ENCODE measurements at regions not wholly inside any gene's neighbourhood (a gene's known extent, or its start where the extent isn't known, plus 50 kb on each side); places are given as distances from the start of the nearest gene placed in this dataset.

DNA sequence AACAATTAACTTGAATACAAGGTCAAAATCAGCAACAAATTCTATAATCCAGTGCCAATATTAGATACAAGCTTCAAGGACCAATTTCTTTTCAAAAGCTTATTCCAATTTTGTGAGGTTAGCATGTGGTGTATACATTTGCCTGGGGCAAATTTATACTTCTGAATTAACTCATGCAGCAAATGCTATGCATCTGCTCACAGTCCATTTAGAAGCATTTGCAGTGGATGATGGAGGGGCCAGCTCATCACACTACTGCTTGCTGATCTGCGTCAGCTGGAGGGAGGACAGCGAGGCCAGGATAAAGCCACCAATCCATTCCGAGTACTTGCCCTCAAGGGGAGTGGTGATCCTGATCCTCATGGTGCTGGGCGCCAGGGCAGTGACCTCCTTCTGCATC, 474.3 kb upstream of the KIF2A start:
- DNase-seq, result no peak

DNA sequence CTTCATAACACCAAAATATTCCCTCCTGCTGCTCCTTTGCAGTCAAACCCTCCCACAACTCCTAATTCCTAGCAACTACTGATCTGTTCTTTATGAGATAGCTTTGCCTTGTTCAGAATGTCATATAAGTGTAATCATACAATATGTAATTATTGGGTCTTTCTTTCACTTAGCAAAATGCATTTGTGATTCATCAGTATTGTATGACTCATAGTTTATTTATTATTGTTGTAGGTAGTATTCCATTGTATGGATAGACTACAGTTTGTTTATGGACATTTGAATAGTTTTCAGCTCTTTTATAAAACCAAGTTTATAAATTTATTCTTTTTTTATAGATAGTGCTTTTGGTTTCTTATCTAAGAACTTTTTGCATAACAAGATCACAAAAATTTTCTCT, 468.2 kb upstream of the KIF2A start:
- DNase-seq, result no peak

DNA sequence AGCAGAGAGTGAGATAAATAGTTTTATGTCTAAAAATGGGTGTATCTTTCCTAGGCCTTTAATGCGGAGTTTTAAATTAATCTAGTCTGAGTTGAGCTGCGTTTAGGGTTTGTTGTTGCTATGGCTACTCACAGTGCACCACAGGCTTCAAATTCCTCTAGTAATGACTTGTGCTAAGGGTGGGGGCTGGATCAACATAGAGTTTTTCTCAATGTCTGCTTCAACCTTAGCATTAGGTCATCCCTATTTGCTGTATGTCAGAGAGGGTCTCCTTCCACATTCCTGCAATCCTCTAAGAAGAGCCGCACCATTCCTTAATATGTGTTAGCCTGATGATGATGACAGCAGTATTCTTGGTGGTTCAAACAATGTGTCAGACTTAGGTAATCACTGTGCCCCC, 465.6 kb upstream of the KIF2A start:
- DNase-seq, result no peak

DNA sequence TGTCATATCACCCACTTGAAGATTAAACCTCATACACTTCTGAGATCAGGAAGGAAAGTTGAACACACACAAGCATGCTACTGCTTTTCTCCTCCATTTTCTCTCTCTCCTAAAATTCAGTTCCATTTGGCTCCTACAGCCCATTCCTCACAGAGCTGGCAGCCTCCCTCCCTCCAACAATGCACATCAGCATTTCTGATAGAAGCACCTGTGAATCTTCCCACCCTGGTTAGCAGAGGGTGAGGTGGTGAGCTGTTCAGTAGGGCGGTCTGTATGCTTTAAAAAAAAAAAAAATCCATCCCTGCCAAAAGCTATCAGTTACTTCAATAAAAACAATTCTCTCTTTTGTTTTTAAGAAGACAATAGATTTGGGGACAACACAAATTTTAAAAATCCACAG, 463.2 kb upstream of the KIF2A start:
- DNase-seq, result no peak

DNA sequence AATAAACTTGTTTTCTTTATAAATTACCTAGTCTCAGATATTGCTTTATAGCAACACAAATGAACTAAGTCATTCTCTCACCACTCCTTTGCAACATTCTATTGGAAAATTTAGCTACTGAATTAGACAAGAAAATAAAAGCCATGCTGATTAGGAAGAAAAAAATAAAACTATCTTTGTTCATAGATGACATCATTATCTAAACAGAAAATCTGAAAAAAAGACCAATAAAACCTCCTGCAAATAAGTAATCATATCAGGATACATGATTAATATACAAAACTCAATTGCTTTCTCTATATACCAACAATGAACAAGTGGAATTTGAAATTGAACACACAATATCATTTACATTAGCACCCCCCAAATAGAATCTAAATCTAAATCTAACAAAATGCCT, 455.3 kb upstream of the KIF2A start:
- no peak for DNase-seq

DNA sequence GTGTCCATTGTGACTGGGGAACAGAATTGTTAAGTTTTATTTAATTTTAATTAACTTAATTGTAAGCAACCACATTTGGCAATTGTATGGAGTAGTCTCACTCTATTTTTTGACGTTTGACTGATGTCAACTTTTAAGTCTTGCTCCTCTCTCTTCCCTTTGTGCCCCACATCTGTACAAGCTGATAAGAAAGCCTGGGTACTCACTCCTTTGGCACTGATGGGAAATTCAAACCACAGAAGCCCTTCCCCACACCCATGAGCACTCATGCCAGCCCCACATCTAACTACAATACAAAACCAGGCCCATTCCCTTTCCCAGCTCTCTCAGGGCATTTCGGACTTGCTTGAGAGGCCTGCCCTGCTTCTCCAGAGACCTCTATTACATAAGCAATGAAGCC, 451.5 kb upstream of the KIF2A start:
- no peak for DNase-seq

DNA sequence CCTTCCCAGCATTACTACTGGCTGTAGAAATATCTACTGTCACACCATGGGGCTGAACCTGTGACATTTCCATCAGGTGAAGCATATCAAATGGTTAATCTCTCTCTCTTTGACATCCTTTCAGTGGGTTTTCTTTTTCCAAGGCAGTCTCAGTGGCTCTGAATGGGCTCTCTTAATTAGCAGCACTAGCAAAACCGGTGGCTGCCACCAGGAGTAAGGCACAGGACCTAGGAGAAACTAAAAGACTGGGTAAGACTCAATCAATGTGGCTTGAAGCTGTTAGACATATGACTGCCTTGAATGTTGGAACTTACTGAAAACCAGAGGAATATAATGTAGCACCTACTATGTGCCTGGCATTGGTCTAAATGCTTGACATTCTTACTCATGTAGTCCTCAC, 445.0 kb upstream of the KIF2A start:
- DNase-seq, result no peak

DNA sequence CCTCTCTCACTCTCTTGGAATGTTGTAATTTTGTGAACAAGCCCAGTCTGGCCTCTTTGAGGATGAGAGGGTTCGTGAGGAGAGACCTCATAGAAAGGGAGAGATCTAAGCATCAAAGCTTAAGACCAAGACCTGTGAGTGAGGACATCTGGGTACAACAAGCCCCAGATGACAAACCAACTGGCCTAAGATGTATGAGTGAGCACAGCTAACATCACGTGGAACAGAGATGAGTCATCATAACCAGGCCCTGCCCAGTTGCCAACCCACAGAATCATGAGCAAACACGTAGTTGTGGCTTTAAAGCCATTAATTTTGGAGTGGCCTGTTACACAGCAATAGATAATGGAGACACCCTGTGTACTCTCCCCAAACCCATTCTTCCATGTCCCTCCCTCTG, 439.1 kb upstream of the KIF2A start:
- no peak for DNase-seq

DNA sequence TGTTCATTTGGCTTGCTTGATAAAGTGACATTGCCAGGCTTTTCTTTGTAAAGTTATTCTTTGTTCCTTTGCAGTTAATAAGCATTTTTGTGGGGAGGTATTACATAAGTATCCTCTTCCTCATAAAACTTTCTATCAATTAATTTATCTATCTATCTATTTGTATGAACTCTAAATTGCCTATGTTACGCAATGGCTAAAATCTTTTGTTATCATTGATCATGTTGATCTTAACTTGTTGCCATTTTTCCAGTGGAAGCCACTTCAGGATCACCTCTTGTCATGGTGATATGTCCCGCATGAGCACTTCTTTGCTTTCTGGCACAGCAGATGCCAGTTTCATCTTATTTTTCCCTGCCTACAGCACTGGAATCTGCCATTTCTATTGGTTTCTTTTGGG, 436.7 kb upstream of the KIF2A start:
- no peak for DNase-seq

DNA sequence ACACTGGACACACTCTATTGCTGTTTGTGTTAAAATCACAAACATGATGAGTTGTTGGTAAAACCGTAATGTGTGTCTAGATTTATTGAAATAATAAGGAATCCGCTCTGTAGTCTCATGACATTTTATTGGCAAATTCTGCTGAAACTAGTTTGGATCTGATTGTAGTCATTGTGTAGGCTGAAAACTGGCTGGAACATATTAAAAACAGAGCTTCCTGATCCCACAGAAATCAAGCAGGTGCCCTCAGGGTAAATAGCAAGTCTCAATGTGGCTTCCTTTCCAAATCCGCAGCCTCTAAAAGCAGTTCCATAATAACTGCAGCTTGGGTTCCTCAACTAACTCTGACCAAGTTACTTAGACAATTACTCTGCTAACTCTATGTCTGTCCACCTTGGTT, 427.5 kb upstream of the KIF2A start:
- no peak for DNase-seq

DNA sequence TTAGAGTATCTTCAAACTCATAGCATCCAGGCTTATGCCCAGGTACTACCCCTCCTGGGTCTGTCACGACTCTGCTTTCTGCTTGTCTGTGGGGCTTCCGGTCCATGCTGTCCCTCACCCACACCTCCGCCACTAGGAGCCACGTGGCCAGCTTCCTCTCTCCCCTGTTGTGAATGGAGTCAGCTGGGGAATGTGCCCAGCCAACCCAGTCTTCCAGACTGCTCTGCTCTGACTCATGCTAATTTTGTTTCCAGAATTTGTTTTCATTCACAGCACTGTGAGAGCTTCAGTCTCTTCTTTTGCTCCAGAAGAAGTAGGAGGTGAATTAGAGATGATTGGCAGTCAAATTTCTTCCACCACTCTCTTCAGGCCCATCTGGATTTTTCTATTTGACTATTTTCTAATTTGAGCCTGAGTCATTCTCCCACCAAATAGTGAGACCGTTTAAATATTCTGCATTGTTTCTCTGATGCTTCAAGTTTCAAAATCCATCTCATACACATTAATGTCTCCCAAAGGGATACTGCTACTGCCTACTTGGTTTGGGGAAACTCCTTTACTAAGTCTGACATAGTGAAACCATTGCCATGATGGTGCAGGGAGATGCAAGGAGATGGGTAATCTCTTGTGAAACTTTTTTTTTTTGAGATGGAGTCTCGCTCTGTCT, 424.1 kb upstream of the KIF2A start:
- no peak for DNase-seq

DNA sequence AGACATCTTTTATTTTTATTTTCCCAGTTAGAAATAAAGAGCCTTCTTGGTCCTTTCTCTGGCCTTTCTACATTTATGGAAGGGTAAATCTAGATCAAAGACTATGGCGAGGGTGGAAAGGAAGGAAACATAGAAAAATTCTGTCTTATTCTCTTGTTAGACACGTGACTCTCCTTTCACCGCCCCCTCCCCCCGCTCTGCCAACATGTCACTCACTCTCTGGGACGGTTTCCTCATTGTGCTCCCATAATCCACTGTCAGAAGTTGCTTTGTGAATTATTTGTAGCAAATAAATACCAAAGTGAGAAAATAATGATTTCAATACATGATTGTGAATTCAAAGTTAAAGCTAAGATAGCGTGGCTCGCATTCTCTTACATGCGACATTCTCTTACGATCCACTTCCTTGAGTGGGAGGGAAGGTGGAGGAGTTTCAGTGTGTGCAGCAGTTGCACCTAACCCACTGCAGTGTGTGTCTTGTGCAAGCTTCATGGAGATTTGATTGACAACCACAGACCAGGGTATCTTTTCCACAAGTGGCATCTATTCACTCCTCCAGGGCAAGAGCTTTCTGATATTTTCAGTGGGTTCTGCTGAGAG, 423.0 kb upstream of the KIF2A start:
- DNase-seq, result no peak

DNA sequence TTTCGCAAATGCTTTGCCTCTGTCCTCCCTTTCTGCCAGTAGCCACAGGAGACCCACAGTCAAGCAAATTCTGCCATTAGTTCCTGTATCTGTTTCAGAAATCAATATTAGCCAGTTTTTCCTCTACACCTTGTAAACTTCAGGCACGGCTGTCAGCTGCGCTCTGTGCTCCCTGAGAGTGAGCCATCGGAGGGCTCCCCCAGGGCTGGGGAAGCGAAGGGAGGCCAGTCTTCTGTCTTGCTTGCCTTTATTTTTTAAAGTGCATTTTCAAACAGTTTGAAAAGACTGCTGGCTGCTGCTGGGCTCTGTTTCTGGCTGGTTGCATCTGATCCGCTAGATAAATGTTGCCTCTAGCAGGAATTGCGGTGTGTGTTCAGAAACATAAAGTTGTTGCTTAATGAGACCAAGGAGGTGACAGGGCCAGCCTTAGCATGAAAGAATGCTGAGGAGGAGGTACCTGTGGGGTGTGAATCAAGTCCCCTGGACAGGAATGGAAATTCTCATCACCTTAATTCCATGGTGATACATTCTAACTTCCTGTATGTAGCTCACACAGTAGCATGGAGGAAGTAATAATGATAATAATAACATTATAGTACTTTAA, 421.7 kb upstream of the KIF2A start:
- DNase-seq, result no peak

DNA sequence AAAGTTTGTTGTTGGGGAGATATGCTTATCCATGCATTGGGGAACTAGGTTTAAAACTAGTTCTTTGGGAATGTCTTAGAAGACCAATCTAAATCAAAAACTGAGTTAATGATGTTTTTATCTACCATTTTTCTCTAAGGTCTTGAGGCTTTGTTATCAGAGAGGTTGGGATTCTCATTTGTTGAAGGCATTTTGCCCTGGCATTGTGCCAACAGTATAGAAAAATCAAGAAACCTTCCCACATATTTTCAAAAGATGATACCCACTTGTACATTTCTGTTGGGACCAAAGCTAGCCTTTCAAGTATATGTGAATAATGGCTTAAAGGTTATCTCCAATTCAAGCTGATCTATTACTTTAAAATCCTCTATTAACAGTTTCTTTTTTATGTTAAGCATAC, 419.8 kb upstream of the KIF2A start:
- DNase-seq, result no peak

DNA sequence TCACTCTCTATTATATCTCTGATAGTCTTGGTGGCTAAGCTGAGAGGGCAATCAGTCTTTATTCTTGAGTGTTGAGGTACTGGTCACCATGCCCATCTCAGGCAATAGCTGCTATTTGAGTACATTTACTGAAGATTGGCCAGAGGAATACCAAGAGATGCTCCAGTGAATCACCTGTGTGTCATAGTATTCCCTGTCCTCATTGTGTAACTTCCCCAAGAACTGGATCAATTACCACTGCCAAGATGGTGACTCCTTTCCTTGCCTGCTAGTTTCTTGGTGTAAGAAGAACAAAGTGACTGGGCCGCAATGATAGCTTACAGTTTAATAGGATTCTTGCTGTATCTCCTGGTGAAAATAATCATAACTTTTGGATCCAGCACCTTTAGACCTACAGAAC, 418.7 kb upstream of the KIF2A start:
- DNase-seq, result no peak

DNA sequence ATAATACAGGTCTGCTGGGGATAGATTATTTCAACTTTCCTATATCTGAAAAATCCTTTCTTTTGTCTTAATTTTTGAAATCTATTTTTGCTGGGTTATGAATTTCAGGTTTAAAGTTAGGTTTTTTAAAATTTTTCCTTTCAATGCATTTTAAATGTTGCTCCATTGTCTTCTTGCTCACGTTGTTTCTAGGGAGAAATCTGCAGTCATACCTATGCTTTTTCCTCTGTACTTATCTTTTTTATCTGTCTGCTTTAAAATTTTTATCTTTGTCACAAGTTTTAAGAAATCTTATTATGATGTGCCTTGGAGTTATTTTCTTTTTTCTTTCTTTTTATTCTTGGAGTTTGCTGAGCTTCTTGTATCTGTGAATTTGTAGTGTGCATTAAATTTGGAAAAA, 412.0 kb upstream of the KIF2A start:
- DNase-seq, result no peak

DNA sequence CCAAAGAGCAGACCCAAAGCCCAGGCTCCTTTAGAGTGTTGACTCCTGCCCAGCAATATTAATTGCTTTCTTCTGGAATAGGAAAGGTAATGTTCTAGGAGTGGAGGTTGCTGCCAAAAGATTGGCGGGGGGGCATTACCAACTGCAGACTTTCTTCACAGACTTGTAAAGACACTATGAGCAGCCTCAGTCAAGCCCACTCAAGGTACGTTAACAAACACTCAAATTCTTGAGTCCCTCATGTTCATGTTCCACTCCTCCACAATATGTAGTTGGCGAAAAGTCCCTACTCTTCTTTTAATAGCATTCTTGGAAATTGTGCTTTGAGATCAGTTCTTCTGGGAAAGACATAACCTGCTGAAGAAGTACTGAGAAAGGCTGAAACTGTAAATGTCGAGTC, 409.2 kb upstream of the KIF2A start:
- no peak for DNase-seq

DNA sequence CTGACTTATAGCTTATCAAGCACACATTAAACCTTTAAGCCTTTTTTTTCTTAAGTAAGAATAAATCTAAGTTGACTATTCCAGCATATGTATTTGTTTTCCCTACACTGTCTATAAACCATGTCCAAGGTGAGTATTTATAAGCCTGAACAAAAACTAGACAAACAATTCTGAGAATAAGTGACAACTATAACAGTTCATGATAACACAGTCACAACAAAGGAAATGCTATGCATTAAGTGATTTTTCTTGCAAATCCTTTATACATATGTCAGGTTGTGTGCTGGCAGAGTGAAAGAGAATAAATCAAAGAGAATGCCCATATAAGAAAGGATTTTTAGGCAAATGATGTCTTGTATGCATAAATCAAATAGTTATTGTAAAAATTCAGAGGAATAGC, 408.8 kb upstream of the KIF2A start:
- DNase-seq, result no peak

DNA sequence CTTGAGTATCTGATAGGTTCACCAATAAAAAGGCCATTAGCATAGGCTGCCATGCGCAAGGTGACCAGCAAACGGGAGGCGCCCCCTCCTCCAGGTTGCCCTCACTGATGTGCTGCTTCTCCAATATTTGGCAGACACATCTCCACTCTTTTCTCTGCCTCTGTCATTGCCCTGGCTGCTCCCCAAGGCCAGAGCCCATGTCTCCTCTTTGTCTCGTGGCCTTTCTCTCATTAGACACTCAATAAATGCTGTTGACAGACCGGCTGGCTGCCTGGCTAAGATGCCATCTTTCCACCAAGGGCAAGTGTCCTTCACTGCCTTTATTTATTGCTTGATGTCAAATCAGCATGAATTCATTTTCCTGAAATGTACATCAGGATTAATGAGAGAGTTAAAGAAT, 404.0 kb upstream of the KIF2A start:
- DNase-seq, result no peak

DNA sequence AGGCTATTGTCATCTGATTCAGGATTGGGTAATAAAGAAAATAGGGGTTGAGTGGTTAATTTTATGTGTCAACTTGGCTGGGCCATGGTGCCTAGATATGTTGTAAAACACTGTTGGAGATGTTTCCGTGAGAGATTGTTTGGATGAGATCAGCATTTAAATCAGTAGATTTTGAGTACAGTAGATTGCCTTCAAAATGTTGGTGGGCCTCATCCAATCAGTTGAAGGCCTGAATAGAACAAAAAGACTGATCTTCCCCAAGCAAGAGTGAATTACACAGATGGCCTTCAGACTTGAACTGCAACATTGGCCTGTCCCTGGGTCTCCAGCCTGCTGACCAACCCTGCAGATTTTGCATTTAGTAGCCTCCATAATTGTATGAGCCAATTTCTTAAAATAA, 401.3 kb upstream of the KIF2A start:
- no peak for DNase-seq

DNA sequence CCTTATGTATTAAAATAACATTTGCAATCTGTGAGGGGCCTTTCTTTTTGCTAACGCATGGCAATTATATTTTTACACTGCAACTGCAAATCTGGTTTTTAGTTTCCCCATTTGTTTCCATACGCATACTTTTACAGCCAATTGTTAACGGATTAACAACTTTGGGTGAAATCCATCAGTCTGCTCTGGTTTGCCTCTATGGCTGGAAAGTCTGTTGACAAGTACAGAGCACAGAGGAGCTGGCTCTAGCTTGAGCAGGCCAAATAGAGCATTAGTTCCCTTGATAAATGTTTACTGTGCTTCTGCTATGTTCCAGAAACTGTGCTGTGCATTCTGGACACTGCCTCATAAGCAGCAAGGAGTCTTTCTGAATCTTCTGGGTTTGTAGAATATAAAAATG, 400.4 kb upstream of the KIF2A start:
- no peak for DNase-seq

DNA sequence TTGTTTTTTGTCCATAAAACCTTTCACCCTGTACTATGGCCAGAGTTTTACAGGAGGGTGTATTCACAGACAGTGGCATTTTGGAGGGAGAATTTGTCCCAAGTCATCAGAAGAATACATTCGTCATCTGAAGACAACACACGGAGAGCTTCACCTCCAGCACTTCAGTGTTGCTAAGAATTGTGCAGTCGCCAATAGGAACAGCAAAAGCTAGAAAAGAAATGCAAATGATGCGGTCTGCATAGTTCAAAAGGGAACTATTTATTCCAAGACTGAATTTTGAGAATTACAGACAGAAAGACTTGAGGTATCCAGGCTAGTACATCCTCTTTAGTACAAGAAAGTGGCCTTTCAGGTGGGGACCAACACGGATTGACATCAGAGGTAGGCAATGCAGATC, 399.2 kb upstream of the KIF2A start:
- no peak for DNase-seq

DNA sequence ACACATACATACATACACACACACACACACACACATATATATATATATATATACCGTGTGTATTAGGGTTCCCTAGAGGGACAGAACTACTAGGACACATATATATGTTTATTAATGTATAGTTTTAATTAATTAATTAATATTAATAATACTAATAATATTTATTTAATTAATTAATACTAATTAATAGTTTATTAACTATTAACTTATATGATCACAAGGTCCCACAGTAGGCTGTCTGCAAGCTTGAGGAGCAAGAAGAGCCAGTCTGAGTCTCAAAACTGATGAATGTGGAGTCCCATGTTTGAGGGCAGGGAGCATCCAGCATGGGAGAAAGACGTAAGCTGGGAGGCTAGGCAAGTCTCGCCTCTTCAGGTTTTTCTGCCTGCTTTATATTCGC, 398.0 kb upstream of the KIF2A start:
- DNase-seq, result no peak

DNA sequence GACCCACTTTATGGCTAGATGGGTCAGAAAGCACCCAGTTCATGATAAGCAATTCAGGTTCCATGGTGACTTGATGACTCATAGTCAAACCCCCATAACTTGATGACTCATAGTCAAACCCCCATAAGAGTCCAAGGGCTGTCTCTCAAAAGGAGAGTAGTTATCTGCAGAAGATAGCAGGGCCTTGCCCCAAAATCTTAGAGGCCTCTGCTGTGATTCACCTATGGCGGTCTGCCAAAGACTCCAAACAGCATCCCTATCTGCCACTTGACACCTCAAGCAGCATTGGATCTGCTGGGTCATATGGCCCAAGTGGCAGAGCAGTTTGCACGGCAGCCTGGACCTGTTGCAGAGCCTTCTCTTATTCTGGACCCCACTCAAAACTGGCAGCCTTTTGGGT, 395.2 kb upstream of the KIF2A start:
- no peak for DNase-seq

DNA sequence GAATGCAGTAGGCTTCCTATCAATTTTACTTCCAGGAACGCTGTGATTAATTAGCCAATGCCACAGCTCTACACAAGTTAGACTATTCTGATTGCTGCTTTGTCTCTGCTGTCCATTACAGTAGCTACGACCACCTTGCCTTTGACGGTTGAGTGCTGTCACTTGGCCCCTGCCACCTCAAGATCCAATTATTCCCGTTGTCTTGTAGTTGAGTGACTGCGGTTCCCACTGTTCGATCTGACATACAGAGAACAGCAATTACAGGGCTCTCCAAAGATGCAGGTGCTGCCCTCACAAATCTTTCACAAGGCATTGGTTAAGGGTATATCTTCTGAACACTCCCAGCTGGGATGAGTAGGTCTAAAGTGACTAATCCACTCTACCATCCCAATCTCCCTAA, 393.4 kb upstream of the KIF2A start:
- no peak for DNase-seq

All from NCI-H1930 (cell line).